Hepatocyte (in vitro differentiated cells): ENCODE measurements at regions not wholly inside any gene's neighbourhood (a gene's known extent, or its start where the extent isn't known, plus 50 kb on each side); places are given as distances from the start of the nearest gene placed in this dataset.

Experiments used
- CTCF ChIP-seq: fragments of 200-600 bp; sonication (generic); IDR thresholded peaks from 2 replicates; pipeline ENCODE4 v1.5.1; 2016; ENCODE audit warnings: antibody characterized with exemption, mild to moderate bottlenecking; ENCODE audit not compliant: poor library complexity
- EZH2 ChIP-seq: fragments of 200-600 bp; sonication (generic); IDR thresholded peaks from 2 replicates; pipeline ENCODE4 v1.6.1; 2016; ENCODE audit warnings: antibody characterized with exemption, mild to moderate bottlenecking, borderline replicate concordance

GRCh38 chr7:138316421-138317043, 143.5 kb upstream of the TRIM24 start:
- TF ChIP-seq CTCF (no peak), EZH2 (no peak)
